DOHH2 (cell line): ENCODE measurements at regions not wholly inside any gene's neighbourhood (a gene's known extent, or its start where the extent isn't known, plus 50 kb on each side); places are given as distances from the start of the nearest gene placed in this dataset.

Source experiments
- H3F3A ChIP-seq: fragments of 200-600 bp; sonication (generic), shearing (Covaris generic); 2 replicates; pipeline ENCODE4 v1.6.0; 2016; ENCODE audit warnings: antibody characterized with exemption, mild to moderate bottlenecking; ENCODE audit not compliant: control insufficient read depth, insufficient read depth
- H3K27ac ChIP-seq: fragments of 200-600 bp; sonication (generic); 2 replicates; pipeline ENCODE4 v1.5.1; 2014; ENCODE audit warnings: low read depth, mild to moderate bottlenecking, low read length, moderate library complexity
- H3K27me3 ChIP-seq: fragments of 200-600 bp; sonication (generic); 2 replicates; pipeline ENCODE4 v1.6.1; 2014; ENCODE audit warnings: mild to moderate bottlenecking, low read length, mixed read lengths; ENCODE audit not compliant: control insufficient read depth
- H3K36me3 ChIP-seq: fragments of 200-600 bp; sonication (generic); 2 replicates; pipeline ENCODE4 v1.6.1; 2014; ENCODE audit warnings: mild to moderate bottlenecking, low read length, moderate library complexity, mixed read lengths; ENCODE audit not compliant: control insufficient read depth
- H3K4me1 ChIP-seq: fragments of 200-600 bp; sonication (generic); 2 replicates; pipeline ENCODE4 v1.6.1; 2014; ENCODE audit warnings: mild to moderate bottlenecking, low read length, mixed read lengths; ENCODE audit not compliant: control insufficient read depth
- H3K4me2 ChIP-seq: fragments of 200-600 bp; sonication (generic); 2 replicates; pipeline ENCODE4 v1.6.0; 2014; ENCODE audit warnings: mild to moderate bottlenecking, low read length, moderate library complexity
- H3K4me3 ChIP-seq: fragments of 200-600 bp; sonication (generic); 2 replicates; pipeline ENCODE4 v1.5.1; 2014; ENCODE audit warnings: mild to moderate bottlenecking, low read length, mixed read lengths
- H3K79me2 ChIP-seq: fragments of 200-600 bp; sonication (generic); 2 replicates; pipeline ENCODE4 v1.6.1; 2014; ENCODE audit warnings: mild to moderate bottlenecking, low read length, mixed read lengths; ENCODE audit not compliant: control insufficient read depth
- H3K9me2 ChIP-seq: fragments of 200-600 bp; sonication (generic); replicated peaks from 2 replicates; pipeline ENCODE4 v1.6.1; 2014; ENCODE audit warnings: mild to moderate bottlenecking, low read length, mixed read lengths; ENCODE audit not compliant: control insufficient read depth
- H3K9me3 ChIP-seq: fragments of 200-600 bp; sonication (generic); 2 replicates; pipeline ENCODE4 v1.6.1; 2014; ENCODE audit warnings: antibody characterized with exemption, low read length, mixed read lengths; ENCODE audit not compliant: control insufficient read depth, insufficient read depth
- H4K20me1 ChIP-seq: fragments of 200-600 bp; sonication (generic); 2 replicates; pipeline ENCODE4 v1.6.0; 2014; ENCODE audit warnings: low read depth, mild to moderate bottlenecking, antibody characterized with exemption, low read length, moderate library complexity; ENCODE audit not compliant: control insufficient read depth, insufficient read depth
- CTCF ChIP-seq: fragments of 200-600 bp; sonication (generic); IDR thresholded peaks from one replicate; pipeline ENCODE4 v1.5.1; 2014; ENCODE audit warnings: antibody characterized with exemption, mild to moderate bottlenecking, low read depth, low read length; ENCODE audit not compliant: poor library complexity, severe bottlenecking
- EZH2phosphoT487 ChIP-seq: fragments of 200-600 bp; sonication (generic); IDR thresholded peaks from 2 replicates; pipeline ENCODE4 v1.6.1; 2017; ENCODE audit warnings: borderline replicate concordance, mild to moderate bottlenecking, antibody characterized with exemption, low read length, moderate library complexity, mixed read lengths

GRCh38 chr14:65336191-65336591, 76.3 kb upstream of the FUT8 start:
- Histone ChIP-seq H3K27ac (peak overlapping the region; percentile 34; the same call in 1 of the 2 replicates), H3K4me3 (no peak overlapping the region), H3K36me3 (no peaks in the 10 kb centered on the region), H4K20me1 (no peaks in the 10 kb centered on the region), H3K9me3 (no peaks in the 10 kb centered on the region), H3K79me2 (no peaks in the 10 kb centered on the region), H3K4me2 (peak overlapping the region; percentile 28), H3F3A (peaks cover 25% of the 10 kb centered on the region), H3K4me1 (peaks cover 77% of the 10 kb centered on the region), H3K9me2 (no peaks in the 10 kb centered on the region), H3K27me3 (no peaks in the 10 kb centered on the region)
- TF ChIP-seq CTCF (no peak), EZH2phosphoT487 (no peak)

- H3K4me3 ChIP-seq: no peak overlapping the region
- no peaks in the 10 kb centered on the region for H3K27me3 ChIP-seq
- peaks cover 40% of the 10 kb centered on the region for H3K4me1 ChIP-seq
- H3K36me3 ChIP-seq: no peaks in the 10 kb centered on the region
- no peaks in the 10 kb centered on the region for H3K79me2 ChIP-seq
- no peak for TF ChIP-seq EZH2phosphoT487
- H3K4me2 ChIP-seq: no peak overlapping the region
- no peaks in the 10 kb centered on the region for H3K9me3 ChIP-seq
- H3K9me2 ChIP-seq: no peaks in the 10 kb centered on the region
- H3F3A ChIP-seq: peaks cover 3% of the 10 kb centered on the region; the same call in 1 of the 2 replicates
- H3K27ac ChIP-seq: no peak overlapping the region
- H4K20me1 ChIP-seq: no peaks in the 10 kb centered on the region
These were observed 72.7 kb upstream of the FUT8 start for GRCh38 chr14:65339866-65340265.

GRCh38 chr14:65344011-65344410, 68.5 kb upstream of the FUT8 start:
- Histone ChIP-seq H3F3A (no peaks in the 10 kb centered on the region), H3K4me2 (no peak overlapping the region), H3K4me1 (peaks cover 35% of the 10 kb centered on the region), H3K9me2 (no peaks in the 10 kb centered on the region), H3K27me3 (no peaks in the 10 kb centered on the region), H3K27ac (no peak overlapping the region), H3K79me2 (no peaks in the 10 kb centered on the region), H3K4me3 (no peak overlapping the region), H4K20me1 (no peaks in the 10 kb centered on the region), H3K9me3 (no peaks in the 10 kb centered on the region), H3K36me3 (no peaks in the 10 kb centered on the region)
- TF ChIP-seq CTCF (no peak), EZH2phosphoT487 (no peak)

GRCh38 chr14:65345266-65345665, 67.3 kb upstream of the FUT8 start:
- Histone ChIP-seq H3K9me3 (no peaks in the 10 kb centered on the region), H3K79me2 (no peaks in the 10 kb centered on the region), H3K27ac (no peak overlapping the region), H3K4me3 (no peak overlapping the region), H3K9me2 (no peaks in the 10 kb centered on the region), H3K36me3 (no peaks in the 10 kb centered on the region), H3K4me2 (no peak overlapping the region), H3F3A (no peaks in the 10 kb centered on the region), H3K27me3 (no peaks in the 10 kb centered on the region), H4K20me1 (no peaks in the 10 kb centered on the region), H3K4me1 (peaks cover 40% of the 10 kb centered on the region)
- no peak for TF ChIP-seq EZH2phosphoT487
- no peak for TF ChIP-seq CTCF
